HG03097 (cell line): ENCODE measurements at regions not wholly inside any gene's neighbourhood (a gene's known extent, or its start where the extent isn't known, plus 50 kb on each side); places are given as distances from the start of the nearest gene placed in this dataset.

Experiments
- ATAC-seq: cut with Tn5 transposase; IDR thresholded peaks from one replicate; pipeline ENCODE4 v1.9.1; 2021; ENCODE audit not compliant: unreplicated experiment, low FRiP score

GRCh38 chr9:1320051-1320557, 269.9 kb downstream of the DMRT2 start:
- ATAC-seq, result no peak

GRCh38 chr9:1320607-1321195, 270.5 kb downstream of the DMRT2 start:
- ATAC-seq, result no peak

DNA sequence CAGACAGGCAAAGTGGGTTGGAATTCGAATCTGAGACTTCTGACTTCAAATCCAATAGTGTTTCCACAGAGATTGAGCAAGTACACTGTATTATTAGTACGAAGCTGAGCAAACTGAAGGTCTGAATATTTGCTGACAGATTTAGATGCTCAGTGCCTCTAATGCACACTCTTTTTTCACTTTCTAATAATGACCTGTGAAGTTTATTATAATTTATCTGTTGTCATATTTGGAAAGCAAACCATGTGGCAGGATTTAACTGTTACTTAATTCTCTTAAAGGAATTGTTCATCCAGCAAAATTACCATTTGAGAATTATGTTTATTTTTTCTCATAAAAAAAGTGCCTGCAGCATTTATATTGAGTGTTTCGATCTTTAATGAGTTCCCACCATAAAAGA, 277.3 kb downstream of the DMRT2 start:
- ATAC-seq, result no peak

GRCh38 chr9:1328341-1328740, 278.2 kb downstream of the DMRT2 start:
- ATAC-seq, result no peak

DNA sequence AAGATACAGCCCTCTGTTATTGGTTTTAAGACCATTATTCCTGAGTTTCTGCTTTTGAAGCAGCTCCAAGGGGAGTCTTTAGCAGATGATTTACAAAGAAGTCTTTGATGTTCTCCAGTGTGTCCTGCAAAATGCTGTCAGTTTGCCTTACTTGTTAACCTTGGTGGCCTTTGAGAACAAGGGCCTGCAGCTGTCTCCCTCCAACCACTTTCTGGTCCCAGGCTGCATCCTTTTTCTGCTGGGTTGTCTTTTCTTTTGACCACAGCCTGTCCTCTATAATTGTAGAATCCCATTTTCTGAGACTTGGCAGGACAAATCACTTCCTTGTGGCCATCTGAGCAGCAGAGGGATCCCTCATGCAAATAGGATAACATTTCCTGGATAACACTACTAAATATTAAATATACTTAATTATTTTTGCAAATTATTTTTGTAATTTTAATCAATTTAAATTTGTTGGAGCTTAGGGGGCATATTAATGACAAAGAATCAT, 281.4 kb downstream of the DMRT2 start:
- ATAC-seq, result no peak

DNA sequence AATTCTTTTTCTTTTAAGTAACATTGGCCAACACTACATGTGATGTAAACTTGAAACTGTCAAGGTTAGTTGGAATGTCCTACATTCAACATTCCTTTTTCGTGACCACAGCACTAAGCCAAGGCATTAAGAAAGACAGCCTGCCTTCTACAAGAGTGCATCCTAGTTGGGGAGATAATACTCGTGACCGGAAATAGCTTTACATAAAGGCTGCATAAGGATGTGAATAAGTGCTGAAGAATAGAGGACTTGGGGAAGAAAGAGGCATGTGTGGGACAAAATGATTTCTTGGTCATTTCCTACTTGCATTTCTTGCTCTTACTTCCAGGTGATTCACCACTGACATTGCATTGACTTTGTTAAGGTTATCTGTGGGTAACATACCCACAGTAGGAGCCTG, 282.0 kb downstream of the DMRT2 start:
- no peak for ATAC-seq

- no peak for ATAC-seq
These were observed 285.0 kb downstream of the DMRT2 start for GRCh38 chr9:1335174-1335573.

GRCh38 chr9:1337169-1337568, 287.0 kb downstream of the DMRT2 start:
- ATAC-seq, result no peak

DNA sequence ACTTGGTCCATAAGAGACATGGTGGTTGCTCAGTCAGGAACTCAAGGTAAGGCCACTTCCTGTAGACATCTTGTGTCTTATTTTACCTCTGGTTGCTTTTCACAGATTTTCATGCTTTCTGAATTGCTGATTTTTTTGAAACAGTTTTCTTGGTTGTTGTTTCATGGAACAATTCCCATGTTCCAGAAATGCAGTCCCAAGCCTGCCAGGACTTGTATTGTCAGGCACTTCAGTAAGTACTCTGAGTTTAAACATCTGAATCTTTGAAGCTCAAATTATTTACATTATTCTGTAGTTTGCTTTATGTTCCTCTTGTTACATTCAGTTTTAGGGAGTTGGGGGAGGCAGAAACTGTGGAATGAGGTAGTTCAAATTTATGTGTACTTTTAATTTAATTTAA, 290.2 kb downstream of the DMRT2 start:
- ATAC-seq, result no peak

GRCh38 chr9:1353291-1353690, 303.1 kb downstream of the DMRT2 start:
- ATAC-seq, result no peak

GRCh38 chr9:1354086-1354485, 303.9 kb downstream of the DMRT2 start:
- ATAC-seq, result no peak

- no peak for ATAC-seq
These were observed 304.4 kb downstream of the DMRT2 start for GRCh38 chr9:1354606-1355005.

DNA sequence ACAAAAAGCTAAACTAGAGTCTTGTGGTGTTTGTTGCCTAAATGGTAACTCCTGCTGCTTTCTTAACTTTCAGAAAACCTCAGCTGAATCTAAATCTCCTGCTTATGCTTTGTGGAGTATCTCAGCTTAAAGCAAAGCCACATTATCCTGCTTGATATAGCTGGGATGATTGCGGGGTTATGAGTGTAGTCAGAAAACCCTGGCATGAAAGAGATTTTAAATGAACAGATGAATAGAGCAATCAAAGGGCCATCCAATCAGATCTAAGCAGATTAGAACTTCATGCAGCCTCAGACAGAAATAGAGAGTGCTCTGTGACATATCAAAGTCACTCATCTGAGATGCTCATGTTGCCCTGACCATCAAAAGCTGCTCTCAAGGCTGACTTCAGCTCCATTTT, 305.5 kb downstream of the DMRT2 start:
- no peak for ATAC-seq

DNA sequence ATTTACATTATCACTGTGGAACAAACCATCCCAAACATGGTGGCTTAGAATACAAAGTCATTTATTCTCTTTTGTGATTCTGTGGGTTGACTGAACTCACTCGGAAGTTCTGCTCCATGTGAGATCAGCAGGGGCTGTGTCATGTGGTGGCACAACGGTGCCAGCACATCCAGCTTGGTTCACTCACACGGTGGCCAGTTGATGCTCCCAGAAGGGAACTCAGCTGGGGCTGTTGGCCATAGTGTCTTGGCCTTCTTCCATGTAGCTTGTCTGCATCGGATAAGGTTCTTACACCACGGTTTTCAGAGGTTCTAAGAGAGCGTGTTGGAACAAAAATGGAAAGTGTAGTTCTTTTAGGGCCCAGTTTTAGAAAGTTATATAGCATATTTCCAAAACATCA, 312.7 kb downstream of the DMRT2 start:
- ATAC-seq, result no peak

GRCh38 chr9:1366276-1366675, 316.1 kb downstream of the DMRT2 start:
- no peak for ATAC-seq

- ATAC-seq, result no peak
These were observed 319.1 kb downstream of the DMRT2 start for GRCh38 chr9:1369297-1369696.

DNA sequence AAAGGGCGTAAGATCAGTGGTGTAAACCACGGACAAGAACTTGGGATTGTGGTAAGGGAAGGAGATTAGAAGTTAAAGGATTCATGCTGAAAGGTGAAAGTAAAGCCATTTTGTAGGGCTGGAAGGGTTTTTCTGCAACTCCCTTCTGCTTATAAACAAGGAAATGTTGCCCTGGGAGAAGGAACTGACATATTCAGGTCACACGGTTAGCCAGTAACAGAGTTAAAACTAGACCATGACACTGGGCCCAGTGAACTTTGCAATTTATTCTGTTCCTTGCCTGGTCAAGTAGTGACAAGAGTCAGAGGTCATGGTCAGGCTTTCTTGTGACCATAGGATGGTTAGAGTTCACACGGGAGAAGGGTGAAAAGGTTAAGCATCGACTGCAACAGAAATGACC, 323.3 kb downstream of the DMRT2 start:
- no peak for ATAC-seq

DNA sequence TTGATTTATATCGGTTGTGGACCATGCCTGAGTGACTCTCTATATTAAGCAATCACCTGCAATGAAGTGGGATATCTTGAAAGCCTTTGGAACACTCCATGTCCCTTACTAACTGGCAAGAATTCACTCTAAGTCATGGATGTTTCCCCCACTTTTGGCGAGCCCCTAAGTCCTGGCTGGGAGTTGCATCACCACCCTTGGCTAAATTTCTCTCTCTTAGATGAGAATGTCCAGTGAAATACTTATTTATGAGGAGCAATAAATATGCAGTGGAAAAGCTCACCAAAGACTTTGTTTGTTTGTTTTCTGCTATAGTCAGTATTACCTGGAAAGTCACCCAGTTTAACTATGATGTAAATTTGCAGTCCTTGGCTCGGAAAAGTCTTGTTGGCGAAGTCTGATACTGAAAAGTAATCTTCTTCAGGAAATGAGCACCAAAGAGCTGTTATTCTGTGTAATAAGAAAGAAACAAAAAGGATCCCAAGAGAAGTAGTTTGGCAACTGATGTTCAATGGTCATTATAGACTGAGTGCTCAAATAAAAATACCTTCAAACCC, 333.8 kb downstream of the DMRT2 start:
- no peak for ATAC-seq

DNA sequence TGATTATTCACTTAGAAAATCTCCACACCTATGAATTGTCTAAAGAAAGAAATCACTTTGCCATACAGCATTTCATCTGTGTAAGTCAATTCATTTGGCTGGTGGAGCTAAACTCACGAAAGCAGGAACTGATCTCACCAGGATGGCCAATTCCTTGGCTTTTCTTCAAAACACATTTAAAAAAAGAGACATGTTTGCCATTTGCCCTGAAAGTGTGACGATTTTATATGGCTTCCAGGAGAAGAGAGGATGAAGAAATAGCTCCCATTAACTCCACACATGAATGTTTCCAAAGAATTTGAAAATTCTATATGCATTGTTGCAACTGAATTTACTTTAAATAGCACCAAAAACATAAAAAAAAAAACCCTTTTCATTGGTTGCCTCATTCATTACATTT, 334.7 kb downstream of the DMRT2 start:
- no peak for ATAC-seq

DNA sequence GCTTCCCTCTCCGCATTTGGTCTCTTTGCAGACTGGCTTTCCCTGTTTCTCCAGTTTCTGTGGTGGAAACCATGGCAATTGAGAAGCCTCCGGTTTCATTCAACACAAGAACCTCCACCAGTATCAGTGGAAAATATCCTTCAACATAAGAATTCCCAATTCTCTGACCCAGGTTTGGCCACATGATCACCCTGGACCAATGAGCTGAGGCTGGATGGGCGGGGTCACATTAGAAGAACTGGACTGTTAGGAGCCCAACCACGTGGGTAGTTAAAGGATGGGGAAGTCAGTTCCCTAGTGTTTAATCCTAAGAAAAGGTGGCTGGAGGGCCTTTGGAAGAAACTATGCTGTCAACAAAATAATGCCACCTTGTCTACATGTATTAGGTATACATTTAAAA, 336.3 kb downstream of the DMRT2 start:
- ATAC-seq, result no peak

DNA sequence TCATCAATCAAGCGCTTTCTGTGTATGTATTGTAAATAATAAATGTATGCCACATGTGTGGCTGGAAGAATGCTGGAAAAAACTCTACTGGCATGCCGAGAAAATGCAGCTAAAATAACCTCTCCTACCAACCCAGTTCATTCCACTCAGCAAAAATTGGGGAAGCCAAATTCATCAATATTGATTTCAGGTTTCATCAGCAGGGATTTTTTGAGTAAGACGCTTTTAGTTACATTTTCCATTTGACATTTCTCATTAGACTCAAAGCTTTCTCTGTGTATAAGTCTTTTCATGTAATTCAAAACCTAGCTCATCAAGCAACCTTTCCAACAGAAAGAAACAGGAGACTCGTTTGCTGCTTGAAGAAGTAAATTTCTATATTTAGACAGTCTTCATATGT, 338.1 kb downstream of the DMRT2 start:
- ATAC-seq, result no peak

- no peak for ATAC-seq
These were observed 350.8 kb downstream of the DMRT2 start for GRCh38 chr9:1400983-1401382.

DNA sequence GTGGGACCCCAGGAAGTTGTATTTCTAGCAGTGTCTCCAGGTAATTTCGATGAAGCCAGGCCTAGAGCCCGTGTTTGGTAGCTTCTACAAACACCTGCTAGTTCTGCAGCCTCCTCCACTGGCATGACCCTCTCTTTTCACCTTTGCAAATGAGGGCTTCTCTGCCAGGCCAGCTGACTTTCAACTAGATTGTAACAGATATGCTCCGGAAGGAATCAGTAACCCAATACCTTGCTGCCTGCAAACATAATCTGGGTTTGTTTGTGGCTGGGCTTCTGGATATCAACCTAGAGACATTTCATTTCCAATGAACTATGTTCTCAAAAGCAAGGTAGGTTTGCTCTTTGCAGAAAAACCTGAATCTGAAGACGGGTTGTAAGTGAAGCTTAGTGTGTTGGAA, 354.8 kb downstream of the DMRT2 start:
- ATAC-seq, result no peak
